ENCODE measurements at regions not wholly inside any gene's neighbourhood (a gene's known extent, or its start where the extent isn't known, plus 50 kb on each side); places are given as distances from the start of the nearest gene placed in this dataset.
"Not testable (repeated sequence)": the region's sequence is repeated elsewhere in the genome, so short reads cannot be mapped to it uniquely, and the experiment has no call there.

DNA sequence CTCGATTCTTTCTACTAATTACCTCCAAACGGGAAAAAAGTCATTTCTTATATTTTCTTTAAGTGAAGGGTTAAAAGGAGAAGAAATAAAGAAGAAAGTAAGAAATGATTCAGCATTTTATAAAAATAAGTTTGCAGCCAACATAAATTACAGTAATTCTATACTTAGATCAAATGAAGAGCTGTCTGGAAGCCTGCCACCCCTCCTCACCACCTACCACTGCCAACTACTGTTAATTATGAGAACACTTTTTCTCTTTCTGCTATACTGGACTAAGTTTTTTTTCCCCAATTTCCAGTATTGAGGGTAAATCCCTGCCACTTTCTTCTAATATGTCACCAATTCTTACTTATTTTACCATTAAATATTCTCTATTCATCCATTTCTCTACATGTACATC lies 1030.1 kb downstream of the PRIM2 start:
- not testable (repeated sequence) for TF ChIP-seq ZNF143 (CRISPR knock-in tag; IDR thresholded peaks at IDR 0.05); USF2 (IDR thresholded peaks at IDR 0.05; ENCODE audit: low read depth, low read length); USF2 (CRISPR knock-in tag; IDR thresholded peaks at IDR 0.05; ENCODE audit: borderline replicate concordance); ZNF205 (CRISPR knock-in tag; IDR thresholded peaks at IDR 0.05); ZBTB34 (CRISPR knock-in tag; IDR thresholded peaks at IDR 0.05); ZHX1 (CRISPR knock-in tag; IDR thresholded peaks at IDR 0.05; ENCODE audit: low read depth); ZNF768 (CRISPR knock-in tag; IDR thresholded peaks at IDR 0.05); NR2F2 (IDR thresholded peaks at IDR 0.05; ENCODE audit: borderline replicate concordance, low read depth); BATF2 (CRISPR knock-in tag; IDR thresholded peaks at IDR 0.05); BRCA1 (CRISPR knock-in tag; IDR thresholded peaks at IDR 0.05); POLR2A (IDR thresholded peaks at IDR 0.05; ENCODE audit: insufficient read depth in 1 of 2, low read depth in 2 of 2, low read length in 2 of 2); EP300 (IDR thresholded peaks at IDR 0.05; ENCODE audit: low read depth in 2 of 2, low read length in 2 of 2); EP300 (CRISPR knock-in tag; IDR thresholded peaks at IDR 0.05; ENCODE audit: borderline replicate concordance); ZNF446 (CRISPR knock-in tag; IDR thresholded peaks at IDR 0.05)
- TF ChIP-seq, protein P1, sequence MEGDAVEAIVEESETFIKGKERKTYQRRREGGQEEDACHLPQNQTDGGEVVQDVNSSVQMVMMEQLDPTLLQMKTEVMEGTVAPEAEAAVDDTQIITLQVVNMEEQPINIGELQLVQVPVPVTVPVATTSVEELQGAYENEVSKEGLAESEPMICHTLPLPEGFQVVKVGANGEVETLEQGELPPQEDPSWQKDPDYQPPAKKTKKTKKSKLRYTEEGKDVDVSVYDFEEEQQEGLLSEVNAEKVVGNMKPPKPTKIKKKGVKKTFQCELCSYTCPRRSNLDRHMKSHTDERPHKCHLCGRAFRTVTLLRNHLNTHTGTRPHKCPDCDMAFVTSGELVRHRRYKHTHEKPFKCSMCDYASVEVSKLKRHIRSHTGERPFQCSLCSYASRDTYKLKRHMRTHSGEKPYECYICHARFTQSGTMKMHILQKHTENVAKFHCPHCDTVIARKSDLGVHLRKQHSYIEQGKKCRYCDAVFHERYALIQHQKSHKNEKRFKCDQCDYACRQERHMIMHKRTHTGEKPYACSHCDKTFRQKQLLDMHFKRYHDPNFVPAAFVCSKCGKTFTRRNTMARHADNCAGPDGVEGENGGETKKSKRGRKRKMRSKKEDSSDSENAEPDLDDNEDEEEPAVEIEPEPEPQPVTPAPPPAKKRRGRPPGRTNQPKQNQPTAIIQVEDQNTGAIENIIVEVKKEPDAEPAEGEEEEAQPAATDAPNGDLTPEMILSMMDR (CRISPR knock-in tag; IDR thresholded peaks at IDR 0.05): not testable (repeated sequence)
- TF ChIP-seq, protein P2, sequence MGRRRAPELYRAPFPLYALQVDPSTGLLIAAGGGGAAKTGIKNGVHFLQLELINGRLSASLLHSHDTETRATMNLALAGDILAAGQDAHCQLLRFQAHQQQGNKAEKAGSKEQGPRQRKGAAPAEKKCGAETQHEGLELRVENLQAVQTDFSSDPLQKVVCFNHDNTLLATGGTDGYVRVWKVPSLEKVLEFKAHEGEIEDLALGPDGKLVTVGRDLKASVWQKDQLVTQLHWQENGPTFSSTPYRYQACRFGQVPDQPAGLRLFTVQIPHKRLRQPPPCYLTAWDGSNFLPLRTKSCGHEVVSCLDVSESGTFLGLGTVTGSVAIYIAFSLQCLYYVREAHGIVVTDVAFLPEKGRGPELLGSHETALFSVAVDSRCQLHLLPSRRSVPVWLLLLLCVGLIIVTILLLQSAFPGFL (CRISPR knock-in tag; IDR thresholded peaks at IDR 0.05): not testable (repeated sequence)

Data from HepG2 (cell line).